Nephron (organoid): ENCODE measurements at regions not wholly inside any gene's neighbourhood (a gene's known extent, or its start where the extent isn't known, plus 50 kb on each side); places are given as distances from the start of the nearest gene placed in this dataset.

ENCODE experiments used
- H3K27ac Mint-ChIP-seq, 3 experiments: 2 replicates each; pipeline ENCODE4 v1.8.0; 2020; ENCODE audit warnings: mixed read lengths in 3 of 3, mild to moderate bottlenecking in 2 of 3, moderate library complexity in 1 of 3
- H3K27me3 Mint-ChIP-seq: 2 replicates; pipeline ENCODE4 v1.8.0; 2021; ENCODE audit warnings: low read depth, mild to moderate bottlenecking, moderate library complexity, mixed read lengths
- H3K36me3 Mint-ChIP-seq: 2 replicates; pipeline ENCODE4 v1.8.0; 2020; ENCODE audit warnings: low read depth, mixed read lengths
- H3K4me1 Mint-ChIP-seq: 2 replicates; pipeline ENCODE4 v1.8.0; 2020; ENCODE audit warnings: mixed read lengths
- H3K4me3 Mint-ChIP-seq, 3 experiments: 2 replicates each; pipeline ENCODE4 v1.8.0; 2020; ENCODE audit warnings: mild to moderate bottlenecking in 3 of 3, mixed read lengths in 3 of 3, moderate library complexity in 2 of 3
- H3K9me3 Mint-ChIP-seq: 2 replicates; pipeline ENCODE4 v1.8.0; 2020; ENCODE audit warnings: mixed read lengths
- CTCF ChIP-seq, 3 experiments: fragments of 200-600 bp; sonication (generic); IDR thresholded peaks; one replicate each; pipeline ENCODE4 v1.5.0; 2021; ENCODE audit warnings: antibody characterized with exemption in 3 of 3; ENCODE audit not compliant: unreplicated experiment in 3 of 3

GRCh38 chr7:93040355-93040754 is 77.4 kb downstream of the SAMD9 start:
- TF ChIP-seq CTCF (IDR thresholded peaks at IDR 0.05; ENCODE audit: unreplicated experiment in 3 of 3): no peak
- H3K36me3 Mint-ChIP-seq: no peaks in the 10 kb centered on the region
- no peaks in the 10 kb centered on the region for H3K9me3 Mint-ChIP-seq
- H3K4me1 Mint-ChIP-seq: peaks cover 11% of the 10 kb centered on the region
- no peak overlapping the region for H3K4me3 Mint-ChIP-seq
- no peak overlapping the region for H3K27ac Mint-ChIP-seq
- H3K27me3 Mint-ChIP-seq: no peaks in the 10 kb centered on the region

GRCh38 chr7:93039786-93040185 is 78.0 kb downstream of the SAMD9 start:
- H3K4me3 Mint-ChIP-seq: no peak overlapping the region

GRCh38 chr7:93039282-93039681 is 78.5 kb downstream of the SAMD9 start:
- Mint-ChIP-seq H3K27ac (no peak overlapping the region), H3K4me3 (no peak overlapping the region), H3K27me3 (no peaks in the 10 kb centered on the region), H3K9me3 (no peaks in the 10 kb centered on the region), H3K36me3 (no peaks in the 10 kb centered on the region), H3K4me1 (peaks cover 11% of the 10 kb centered on the region)
- no peak for TF ChIP-seq CTCF (IDR thresholded peaks at IDR 0.05; ENCODE audit: unreplicated experiment in 3 of 3)

More at GRCh38 chr7:93039786-93040185, 78.0 kb downstream of the SAMD9 start:
- TF ChIP-seq CTCF (IDR thresholded peaks at IDR 0.05; ENCODE audit: unreplicated experiment in 3 of 3): no peak
- Mint-ChIP-seq H3K9me3 (no peaks in the 10 kb centered on the region), H3K36me3 (no peaks in the 10 kb centered on the region), H3K27me3 (no peaks in the 10 kb centered on the region), H3K4me1 (peaks cover 11% of the 10 kb centered on the region), H3K27ac (no peak overlapping the region)

GRCh38 chr7:93036807-93037206 is 81.0 kb downstream of the SAMD9 start:
- Mint-ChIP-seq H3K36me3 (no peaks in the 10 kb centered on the region), H3K4me3 (no peak overlapping the region), H3K27ac (no peak overlapping the region), H3K27me3 (no peaks in the 10 kb centered on the region), H3K4me1 (no peaks in the 10 kb centered on the region), H3K9me3 (peaks cover 14% of the 10 kb centered on the region)
- no peak for TF ChIP-seq CTCF (IDR thresholded peaks at IDR 0.05; ENCODE audit: unreplicated experiment in 3 of 3)

GRCh38 chr7:93036149-93036640 is 81.6 kb downstream of the SAMD9 start:
- Mint-ChIP-seq H3K4me3 (no peak overlapping the region), H3K27ac (no peak overlapping the region), H3K36me3 (no peaks in the 10 kb centered on the region), H3K27me3 (no peaks in the 10 kb centered on the region), H3K4me1 (no peaks in the 10 kb centered on the region), H3K9me3 (peaks cover 17% of the 10 kb centered on the region)
- no peak for TF ChIP-seq CTCF (IDR thresholded peaks at IDR 0.05; ENCODE audit: unreplicated experiment in 3 of 3)

- H3K9me3 Mint-ChIP-seq: peaks cover 28% of the 10 kb centered on the region
- H3K4me1 Mint-ChIP-seq: no peaks in the 10 kb centered on the region
- no peak for TF ChIP-seq CTCF (IDR thresholded peaks at IDR 0.05; ENCODE audit: unreplicated experiment in 3 of 3)
- H3K36me3 Mint-ChIP-seq: no peaks in the 10 kb centered on the region
- no peak overlapping the region for H3K27ac Mint-ChIP-seq
- no peak overlapping the region for H3K4me3 Mint-ChIP-seq
- H3K27me3 Mint-ChIP-seq: peaks cover 3% of the 10 kb centered on the region
Observed at GRCh38 chr7:93031795-93032194, 86.0 kb downstream of the SAMD9 start.
